HepG2 (cell line): ENCODE measurements at regions not wholly inside any gene's neighbourhood (a gene's known extent, or its start where the extent isn't known, plus 50 kb on each side); places are given as distances from the start of the nearest gene placed in this dataset.

Experiments
- ARID5B ChIP-seq: IDR thresholded peaks from 2 replicates; pipeline ENCODE4 v1.4.0; 2020; ENCODE audit warnings: mild to moderate bottlenecking, missing genetic modification reagents
- ATF5 ChIP-seq: sonication (generic); formaldehyde crosslinking; IDR thresholded peaks from 2 replicates; pipeline ENCODE4 v1.4.0; 2020; ENCODE audit warnings: mild to moderate bottlenecking, low read depth, missing genetic modification reagents
- CENPX ChIP-seq: sonication (generic); formaldehyde crosslinking; IDR thresholded peaks from 2 replicates; pipeline ENCODE4 v1.9.0; 2021; ENCODE audit warnings: mild to moderate bottlenecking, missing genetic modification reagents, moderate library complexity
- E2F5 ChIP-seq: sonication (generic); formaldehyde crosslinking; conservative IDR thresholded peaks from 2 replicates; pipeline ENCODE4 v1.4.0; 2020; ENCODE audit warnings: missing genetic modification reagents
- HMG20A ChIP-seq: IDR thresholded peaks from 2 replicates; pipeline ENCODE4 v1.6.1; 2016; ENCODE audit warnings: borderline replicate concordance
- IRF1 ChIP-seq: sonication (generic); formaldehyde crosslinking; IDR thresholded peaks from 2 replicates; pipeline ENCODE4 v1.4.0; 2020; ENCODE audit warnings: low read depth, mild to moderate bottlenecking, missing genetic modification reagents
- ISX ChIP-seq: sonication (generic); formaldehyde crosslinking; conservative IDR thresholded peaks from 2 replicates; pipeline ENCODE4 v1.5.0; 2020; ENCODE audit warnings: missing genetic modification reagents
- KLF15 ChIP-seq: sonication (generic); formaldehyde crosslinking; IDR thresholded peaks from 2 replicates; pipeline ENCODE4 v1.8.1; 2023; ENCODE audit warnings: borderline replicate concordance, mild to moderate bottlenecking, inconsistent platforms, missing genetic modification reagents, mixed read lengths
- MED1 ChIP-seq: sonication (generic); formaldehyde crosslinking; IDR thresholded peaks from 2 replicates; pipeline ENCODE4 v1.4.0; 2020; ENCODE audit warnings: missing genetic modification reagents
- RBFOX2 ChIP-seq: fragments of 200-400 bp; formaldehyde crosslinking; IDR thresholded peaks from 2 replicates; pipeline ENCODE4 v1.6.1; 2017; ENCODE audit warnings: low read depth, mild to moderate bottlenecking, low read length
- REPIN1 ChIP-seq: sonication (generic); formaldehyde crosslinking; IDR thresholded peaks from 2 replicates; pipeline ENCODE4 v1.8.0; 2022; ENCODE audit warnings: missing genetic modification reagents, low read depth, mild to moderate bottlenecking, borderline replicate concordance
- RFXANK ChIP-seq: IDR thresholded peaks from 2 replicates; pipeline ENCODE4 v1.6.1; 2016
- SMAD9 ChIP-seq: sonication (generic); formaldehyde crosslinking; IDR thresholded peaks from 2 replicates; pipeline ENCODE4 v1.5.1; 2020; ENCODE audit warnings: mild to moderate bottlenecking, missing genetic modification reagents
- SP4 ChIP-seq: sonication (generic); formaldehyde crosslinking; IDR thresholded peaks from 2 replicates; pipeline ENCODE4 v1.8.1; 2023; ENCODE audit warnings: mild to moderate bottlenecking, missing genetic modification reagents
- SRY ChIP-seq: sonication (generic); formaldehyde crosslinking; IDR thresholded peaks from 2 replicates; pipeline ENCODE4 v1.8.0; 2022; ENCODE audit warnings: mild to moderate bottlenecking, missing genetic modification reagents
- ZFX ChIP-seq: sonication (generic); formaldehyde crosslinking; IDR thresholded peaks from 2 replicates; pipeline ENCODE4 v1.4.0; 2020; ENCODE audit warnings: mild to moderate bottlenecking, low read depth, missing genetic modification reagents, moderate library complexity
- ZNF121 ChIP-seq: sonication (generic); formaldehyde crosslinking; IDR thresholded peaks from 2 replicates; pipeline ENCODE4 v1.5.0; 2020; ENCODE audit warnings: mild to moderate bottlenecking, missing genetic modification reagents
- ZNF333 ChIP-seq: sonication (generic); formaldehyde crosslinking; IDR thresholded peaks from 2 replicates; pipeline ENCODE4 v1.4.0; 2020; ENCODE audit warnings: mild to moderate bottlenecking, missing genetic modification reagents, borderline replicate concordance
- ZNF543 ChIP-seq: sonication (generic); formaldehyde crosslinking; IDR thresholded peaks from 2 replicates; pipeline ENCODE4 v1.4.0; 2020; ENCODE audit warnings: mild to moderate bottlenecking, missing genetic modification reagents
- ZNF557 ChIP-seq: sonication (generic); formaldehyde crosslinking; IDR thresholded peaks from 2 replicates; pipeline ENCODE4 v1.4.0; 2020; ENCODE audit warnings: missing genetic modification reagents
- ZNF567 ChIP-seq: sonication (generic); formaldehyde crosslinking; IDR thresholded peaks from 2 replicates; pipeline ENCODE4 v1.8.1; 2023; ENCODE audit warnings: mild to moderate bottlenecking, missing genetic modification reagents, borderline replicate concordance
- ZNF780A ChIP-seq: sonication (generic); formaldehyde crosslinking; IDR thresholded peaks from 2 replicates; pipeline ENCODE4 v1.8.0; 2022; ENCODE audit warnings: mild to moderate bottlenecking, missing genetic modification reagents, moderate library complexity
- ZNF784 ChIP-seq: sonication (generic); formaldehyde crosslinking; IDR thresholded peaks from 2 replicates; pipeline ENCODE4 v1.5.1; 2020; ENCODE audit warnings: missing genetic modification reagents, mild to moderate bottlenecking, borderline replicate concordance
- ZNF850 ChIP-seq: sonication (generic); formaldehyde crosslinking; conservative IDR thresholded peaks from 2 replicates; pipeline ENCODE4 v1.9.0; 2021; ENCODE audit warnings: mild to moderate bottlenecking, missing genetic modification reagents
- ZNF878 ChIP-seq: sonication (generic); formaldehyde crosslinking; IDR thresholded peaks from 2 replicates; pipeline ENCODE4 v1.8.1; 2023; ENCODE audit warnings: mild to moderate bottlenecking, missing genetic modification reagents, moderate library complexity

- TF ChIP-seq RBFOX2 (peak; percentile 57), SRY (0 out of 2 replicates have a peak, but pooled peaks have one; percentile 34), ARID5B (CRISPR knock-in tag) (peak; percentile 47; the same call in 1 of the 2 replicates), RFXANK (CRISPR knock-in tag) (no peak), ZNF543 (CRISPR knock-in tag) (no peak), ISX (no peak), ATF5 (CRISPR knock-in tag) (no peak), MED1 (CRISPR knock-in tag) (no peak), SP4 (CRISPR knock-in tag) (peak; percentile 18; the same call in 1 of the 2 replicates), ZNF121 (CRISPR knock-in tag) (no peak), ZNF878 (no peak), SMAD9 (CRISPR knock-in tag) (no peak), ZFX (peak; percentile 23), IRF1 (CRISPR knock-in tag) (no peak), ZNF780A (CRISPR knock-in tag) (no peak), REPIN1 (no peak), ZNF850 (no peak), ZNF784 (CRISPR knock-in tag) (no peak; the same call in 1 of the 2 replicates), CENPX (CRISPR knock-in tag) (no peak), KLF15 (no peak), ZNF333 (peak; percentile 20; the same call in 1 of the 2 replicates), ZNF567 (CRISPR knock-in tag) (no peak), E2F5 (CRISPR knock-in tag) (no peak), HMG20A (CRISPR knock-in tag) (no peak), ZNF557 (no peak)
These were observed 126.3 kb upstream of the PEG3 start (continued) for GRCh38 chr19:56966697-56967299.
